ENCODE measurements at regions not wholly inside any gene's neighbourhood (a gene's known extent, or its start where the extent isn't known, plus 50 kb on each side); places are given as distances from the start of the nearest gene placed in this dataset.
"Not testable (repeated sequence)": the region's sequence is repeated elsewhere in the genome, so short reads cannot be mapped to it uniquely, and the experiment has no call there.

DNA sequence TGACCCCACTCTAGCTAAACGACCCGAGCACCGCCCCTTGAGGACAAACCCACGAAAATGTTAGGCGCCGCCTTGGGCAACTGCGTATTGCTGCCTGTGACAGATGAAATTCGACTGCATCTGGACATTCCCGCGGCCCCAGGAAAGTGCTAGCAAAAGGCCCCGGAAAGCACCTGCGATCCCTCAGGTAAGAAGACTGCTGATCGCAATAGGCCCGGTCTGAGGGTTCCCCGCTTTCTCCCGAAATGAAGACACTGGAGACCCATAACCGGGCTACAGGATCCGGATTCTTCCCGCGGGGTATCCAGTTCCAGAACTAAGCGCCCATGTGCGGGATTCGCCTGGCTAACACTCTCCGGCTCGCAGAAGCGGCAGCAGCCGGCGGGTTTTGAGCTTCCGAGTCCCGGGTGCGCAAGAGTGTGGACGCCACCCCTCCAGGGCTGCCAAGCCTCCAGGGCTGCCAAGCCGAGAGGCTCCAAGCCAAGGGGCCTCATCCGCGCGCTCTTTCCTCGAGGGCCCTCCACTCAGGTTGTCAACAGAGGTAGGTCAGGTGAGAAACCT is 157.9 kb upstream of the NBPF11 start:
- ATAC-seq (replicated peaks), result no peak
- H3K27me3 Mint-ChIP-seq, result peaks cover 63 to 96% of the 10 kb centered on the region in 2 donors

DNA sequence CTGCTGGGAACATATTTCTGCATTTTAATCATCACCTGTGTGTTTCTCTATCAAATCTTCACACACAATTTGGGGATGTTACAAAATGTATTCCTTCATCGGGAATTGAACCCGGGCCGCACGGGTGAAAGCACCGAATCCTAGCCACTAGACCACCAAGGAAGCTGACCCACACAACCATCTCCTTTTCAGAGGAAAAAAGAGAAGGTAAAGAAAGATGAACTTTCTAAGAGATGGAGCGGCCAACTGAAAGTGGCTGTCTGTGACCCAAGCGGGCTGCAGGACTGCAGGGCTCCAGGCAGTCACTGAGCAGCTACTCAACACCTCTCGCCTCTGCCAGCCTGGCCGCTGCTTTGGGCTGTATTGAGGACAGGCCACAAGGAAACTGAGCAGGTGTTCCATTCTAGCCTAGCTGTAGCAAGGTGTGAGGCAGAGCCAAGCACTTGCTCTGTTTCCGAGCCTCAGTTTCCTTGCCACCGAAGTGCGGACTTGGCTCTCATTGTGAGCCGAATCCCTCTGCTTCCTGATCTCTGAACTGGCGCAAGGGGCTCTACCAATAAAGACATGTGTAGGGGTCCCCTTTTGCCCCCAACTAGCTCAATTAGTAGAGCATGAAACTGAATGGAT is 156.9 kb upstream of the NBPF11 start:
- Mint-ChIP-seq H3K27ac (no peak overlapping the region), H3K4me3 (no peak overlapping the region), H3K27me3 (peaks cover 64 to 90% of the 10 kb centered on the region in 2 donors), H3K9me3 (peaks cover 0 to 15% of the 10 kb centered on the region in 2 donors), H3K4me1 (ENCODE audit: low read depth in 2 of 2) (peaks cover 2 to 5% of the 10 kb centered on the region in 2 donors), H3K36me3 (ENCODE audit: insufficient read depth) (no peaks in the 10 kb centered on the region)
- ATAC-seq (replicated peaks) (no peak), DNase-seq (no peak)

More for the DNA sequence above, 157.9 kb upstream of the NBPF11 start:
- H3K4me1 Mint-ChIP-seq (ENCODE audit: low read depth in 2 of 2), result peaks cover 0 to 3% of the 10 kb centered on the region in 2 donors
- H3K9me3 Mint-ChIP-seq, result peaks cover 0 to 15% of the 10 kb centered on the region in 2 donors
- H3K36me3 Mint-ChIP-seq (ENCODE audit: insufficient read depth), result no peaks in the 10 kb centered on the region
- H3K4me3 Mint-ChIP-seq, result no peak overlapping the region
- DNase-seq, result no peak
- H3K27ac Mint-ChIP-seq, result no peak overlapping the region

DNA sequence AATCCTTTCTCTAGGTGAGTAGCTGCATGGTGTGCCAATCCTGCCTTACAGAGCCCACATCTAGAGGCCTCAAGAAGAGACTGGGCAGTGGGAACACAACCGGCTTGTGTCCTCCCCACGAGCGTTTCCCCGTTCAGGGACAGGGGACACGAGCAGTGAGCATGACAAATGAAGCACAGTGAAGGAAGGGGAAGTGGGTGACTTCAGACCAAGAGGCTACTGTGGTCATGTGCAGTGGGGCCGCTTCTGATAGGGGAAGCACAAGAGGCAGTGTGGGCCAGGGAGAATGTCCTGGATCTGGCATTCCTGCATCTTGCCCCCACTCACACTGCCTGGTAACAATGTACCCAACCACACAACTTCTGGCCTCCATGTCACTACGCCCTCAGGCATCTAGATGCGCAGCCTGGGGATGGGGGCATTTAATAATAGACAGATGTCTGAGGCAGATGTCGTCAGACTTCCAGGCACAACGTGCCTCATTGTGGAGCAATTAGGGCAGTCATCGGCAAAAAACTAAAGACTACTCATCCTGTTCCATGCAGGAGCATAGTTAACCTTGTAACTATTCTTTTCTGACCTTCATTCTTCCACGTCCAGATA is 155.6 kb upstream of the NBPF11 start:
- Mint-ChIP-seq H3K27ac (no peak overlapping the region), H3K27me3 (peaks cover 63 to 77% of the 10 kb centered on the region in 2 donors)

DNA sequence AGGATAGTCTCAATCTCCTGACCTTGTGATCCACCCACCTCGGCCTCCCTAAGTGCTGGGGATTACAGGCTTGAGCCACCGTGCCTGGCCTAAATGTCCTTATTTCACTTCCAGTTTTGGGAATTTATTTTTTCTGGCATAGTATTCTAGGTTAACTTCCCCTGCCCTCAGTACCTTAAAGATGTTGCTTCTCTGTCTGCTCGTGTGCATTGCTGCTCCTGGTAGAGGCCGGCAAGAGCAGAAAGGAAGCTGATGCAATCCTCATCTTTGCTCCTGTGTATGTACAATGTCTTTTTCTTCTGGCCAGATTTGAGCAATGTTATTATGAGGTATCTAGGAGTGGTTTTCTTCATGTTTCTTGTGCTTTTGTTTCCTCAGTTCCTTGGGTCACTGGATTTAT is 152.9 kb upstream of the NBPF11 start:
- ATAC-seq (replicated peaks); H3K27ac Mint-ChIP-seq; H3K9me3 Mint-ChIP-seq; H3K4me3 Mint-ChIP-seq; DNase-seq: not testable (repeated sequence)
- H3K36me3 Mint-ChIP-seq (ENCODE audit: insufficient read depth), result peaks cover 14% of the 10 kb centered on the region
- peaks cover 9 to 13% of the 10 kb centered on the region in 2 donors for H3K4me1 Mint-ChIP-seq (ENCODE audit: low read depth in 2 of 2)
- peaks cover 41 to 50% of the 10 kb centered on the region in 2 donors for H3K27me3 Mint-ChIP-seq

More for the DNA sequence above, 155.6 kb upstream of the NBPF11 start:
- Mint-ChIP-seq H3K9me3 (peaks cover 0 to 15% of the 10 kb centered on the region in 2 donors), H3K4me3 (no peak overlapping the region), H3K36me3 (ENCODE audit: insufficient read depth) (peaks cover 11% of the 10 kb centered on the region), H3K4me1 (ENCODE audit: low read depth in 2 of 2) (peaks cover 9 to 13% of the 10 kb centered on the region in 2 donors)
- no peak for ATAC-seq (replicated peaks)
- DNase-seq, result no peak

DNA sequence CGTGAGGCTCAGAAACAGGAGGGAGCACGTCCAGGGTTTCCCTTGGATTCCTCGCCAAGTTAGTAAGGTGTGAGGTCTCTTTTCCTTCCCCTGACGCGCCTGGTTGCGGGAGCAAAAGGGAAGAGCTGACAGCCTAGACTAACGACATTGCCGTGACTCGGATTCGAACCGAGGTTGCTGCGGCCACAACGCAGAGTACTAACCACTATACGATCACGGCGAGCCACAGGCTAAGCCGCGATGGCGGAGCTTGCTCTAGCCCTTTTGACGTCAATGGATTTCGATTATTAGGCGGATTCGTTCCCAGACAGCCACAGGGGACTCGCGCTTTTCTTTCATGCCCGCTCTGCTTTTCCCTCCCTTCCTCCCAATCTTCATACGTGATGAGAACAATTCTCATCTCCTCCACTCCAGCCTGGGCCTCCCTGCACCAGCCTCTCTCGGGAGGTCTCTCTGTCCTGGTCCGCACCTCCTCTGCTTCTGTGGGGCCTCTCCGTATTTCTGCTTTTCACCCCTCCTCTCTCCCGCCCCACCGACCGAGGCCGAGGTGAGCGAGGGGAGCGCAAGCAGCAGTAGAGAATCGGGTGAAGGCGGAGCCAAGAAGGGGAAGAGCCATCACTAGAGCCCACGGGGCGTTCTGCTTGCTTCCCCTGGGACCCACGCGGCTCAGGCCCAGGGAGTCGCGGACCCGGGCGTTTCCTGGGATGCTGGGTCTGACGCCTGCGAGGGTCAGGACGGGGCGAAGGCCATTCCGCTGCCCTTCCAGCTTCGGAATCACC is 150.7 kb upstream of the NBPF11 start:
- Mint-ChIP-seq H3K36me3 (ENCODE audit: insufficient read depth) (peaks cover 14% of the 10 kb centered on the region), H3K27ac (peak overlapping the region in 1 of 2 donors; percentile 78), H3K27me3 (peaks cover 30 to 39% of the 10 kb centered on the region in 2 donors)

DNA sequence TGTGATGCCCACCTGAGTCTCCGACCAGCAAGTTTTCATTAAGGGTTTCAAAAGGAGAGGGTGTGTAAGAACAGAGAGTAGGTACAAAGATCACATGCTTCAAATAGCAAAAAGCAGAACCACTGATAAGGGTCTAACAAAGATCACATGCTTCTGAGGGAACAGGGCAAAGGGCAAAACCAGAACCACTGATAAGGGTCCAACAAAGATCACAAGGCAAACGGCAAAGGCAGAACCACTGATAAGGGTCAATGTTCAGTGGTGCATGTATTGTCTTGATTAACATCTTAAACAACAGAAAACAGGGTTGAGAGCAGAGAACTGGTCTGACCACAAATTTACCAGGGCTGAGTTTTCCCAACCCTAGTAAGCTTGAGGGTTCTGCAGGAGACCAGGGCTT is 145.8 kb upstream of the NBPF11 start:
- H3K9me3 Mint-ChIP-seq; ATAC-seq (replicated peaks); H3K4me1 Mint-ChIP-seq (ENCODE audit: low read depth in 2 of 2); H3K4me3 Mint-ChIP-seq; H3K27ac Mint-ChIP-seq; H3K36me3 Mint-ChIP-seq (ENCODE audit: insufficient read depth); DNase-seq: not testable (repeated sequence)
- H3K27me3 Mint-ChIP-seq, result peaks cover 23 to 33% of the 10 kb centered on the region in 2 donors

More for the DNA sequence above, 150.7 kb upstream of the NBPF11 start:
- Mint-ChIP-seq H3K4me3 (peak overlapping the region; percentile 69 to 73), H3K4me1 (ENCODE audit: low read depth in 2 of 2) (peaks cover 9 to 13% of the 10 kb centered on the region in 2 donors)
- not testable (repeated sequence) for H3K9me3 Mint-ChIP-seq
- peak; percentile 45 to 53 (median 52) for DNase-seq
- peak; percentile 90 for ATAC-seq (replicated peaks)

DNA sequence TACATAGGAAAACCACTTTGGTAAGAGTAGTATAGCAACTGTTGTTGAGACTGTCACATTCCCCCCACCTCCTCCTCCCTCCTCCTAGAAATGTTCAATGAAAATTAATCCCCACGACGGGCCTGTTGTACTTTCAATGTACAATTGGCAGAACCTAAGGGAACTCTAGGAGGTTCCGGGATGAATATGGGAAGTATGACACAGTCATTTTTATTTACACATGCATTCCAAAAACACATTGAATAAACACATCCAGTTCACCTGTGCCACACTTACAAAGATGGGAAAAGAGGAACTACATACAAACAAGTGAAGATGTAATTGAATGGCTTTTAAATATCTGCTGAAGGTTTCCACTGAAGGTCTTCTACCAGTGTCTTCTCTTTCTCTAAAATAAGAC is 144.4 kb upstream of the NBPF11 start:
- peaks cover 29 to 39% of the 10 kb centered on the region in 2 donors for H3K27me3 Mint-ChIP-seq
- no peaks in the 10 kb centered on the region for H3K9me3 Mint-ChIP-seq
- ATAC-seq (replicated peaks) (no peak), DNase-seq (no peak)
- H3K4me1 Mint-ChIP-seq (ENCODE audit: low read depth in 2 of 2), result no peaks in the 10 kb centered on the region
- H3K4me3 Mint-ChIP-seq, result no peak overlapping the region
- no peaks in the 10 kb centered on the region for H3K36me3 Mint-ChIP-seq (ENCODE audit: insufficient read depth)
- no peak overlapping the region for H3K27ac Mint-ChIP-seq

DNA sequence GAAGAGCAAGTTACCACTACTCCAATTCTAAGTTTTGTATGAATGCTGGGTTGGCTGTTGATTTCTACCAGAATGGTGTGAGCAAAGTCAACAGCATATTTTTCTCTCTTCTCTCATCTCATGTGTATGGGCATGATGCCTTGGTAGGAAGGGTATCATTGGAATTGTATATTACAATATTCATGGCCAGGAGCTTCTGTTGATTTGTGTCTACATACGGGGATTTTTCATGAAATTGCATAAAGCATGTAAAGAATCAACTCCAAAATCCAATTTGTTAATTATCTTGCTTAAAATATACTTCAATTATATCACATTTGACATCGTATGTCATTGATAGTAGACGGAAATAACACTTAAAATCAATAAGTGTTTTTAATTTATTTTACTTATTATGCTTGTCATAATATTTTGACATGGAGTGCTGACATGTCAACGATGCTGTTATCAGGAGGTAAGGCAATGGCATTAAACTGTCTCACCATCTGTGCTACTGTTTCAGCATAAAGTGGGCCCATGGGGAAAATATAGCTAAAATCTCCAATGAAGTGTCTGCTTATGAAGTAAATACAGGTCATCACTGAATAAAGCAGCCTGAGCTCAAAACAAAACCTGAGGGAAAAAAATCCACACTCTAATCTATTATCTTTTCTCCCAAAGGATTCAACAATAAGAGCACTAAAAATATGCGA is 142.2 kb upstream of the NBPF11 start:
- no peak overlapping the region for H3K4me3 Mint-ChIP-seq
- no peaks in the 10 kb centered on the region for H3K36me3 Mint-ChIP-seq (ENCODE audit: insufficient read depth)
- H3K4me1 Mint-ChIP-seq (ENCODE audit: low read depth in 2 of 2), result no peaks in the 10 kb centered on the region
- ATAC-seq (replicated peaks), result no peak
- DNase-seq, result no peak
- peaks cover 25 to 39% of the 10 kb centered on the region in 2 donors for H3K27me3 Mint-ChIP-seq
- no peaks in the 10 kb centered on the region for H3K9me3 Mint-ChIP-seq
- no peak overlapping the region for H3K27ac Mint-ChIP-seq

DNA sequence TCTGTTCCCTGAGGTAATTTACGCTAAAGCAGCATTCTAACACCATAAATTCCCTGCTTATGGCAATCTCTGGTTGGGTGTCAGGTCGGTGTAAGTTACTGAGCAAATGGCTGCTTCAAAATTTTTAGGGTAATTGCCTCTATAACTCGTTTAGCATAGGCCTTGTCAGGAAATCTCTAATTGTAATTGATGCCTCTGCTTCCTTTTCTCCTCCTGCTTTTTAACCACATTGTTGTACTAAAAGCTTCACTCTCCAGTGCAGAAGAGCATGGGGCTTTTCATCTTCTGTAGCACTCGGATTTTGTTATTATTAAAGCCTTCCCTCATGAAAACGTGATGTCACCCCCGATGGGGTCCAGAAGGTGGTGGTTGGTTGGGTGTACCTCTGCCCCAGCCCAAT is 141.6 kb upstream of the NBPF11 start:
- H3K27me3 Mint-ChIP-seq, result peaks cover 25 to 39% of the 10 kb centered on the region in 2 donors
- ATAC-seq (replicated peaks) (no peak), DNase-seq (no peak)
- H3K9me3 Mint-ChIP-seq, result no peaks in the 10 kb centered on the region
- no peak overlapping the region for H3K27ac Mint-ChIP-seq
- H3K36me3 Mint-ChIP-seq (ENCODE audit: insufficient read depth), result no peaks in the 10 kb centered on the region
- H3K4me1 Mint-ChIP-seq (ENCODE audit: low read depth in 2 of 2), result no peaks in the 10 kb centered on the region
- no peak overlapping the region for H3K4me3 Mint-ChIP-seq

DNA sequence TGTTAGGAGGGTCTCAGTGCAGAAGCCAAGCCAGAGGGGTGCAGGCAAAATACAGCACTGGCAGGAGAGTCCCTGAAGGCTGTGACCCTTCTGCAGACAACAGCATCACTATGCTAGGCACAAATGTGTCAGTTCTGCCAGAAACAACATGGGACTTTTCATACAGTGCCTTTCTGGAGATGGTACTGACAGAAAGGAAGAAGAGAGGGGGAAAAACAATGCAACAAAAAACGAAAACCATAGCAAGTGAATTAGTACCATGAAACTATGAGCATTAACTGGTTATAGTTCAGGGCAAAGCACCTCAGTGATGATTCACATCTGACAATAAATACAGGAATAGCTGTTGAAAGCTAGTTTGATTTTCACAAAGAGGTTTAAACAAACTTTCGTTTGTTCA is 140.8 kb upstream of the NBPF11 start:
- Mint-ChIP-seq H3K36me3 (ENCODE audit: insufficient read depth) (no peaks in the 10 kb centered on the region), H3K4me1 (ENCODE audit: low read depth in 2 of 2) (no peaks in the 10 kb centered on the region), H3K9me3 (no peaks in the 10 kb centered on the region), H3K4me3 (no peak overlapping the region), H3K27ac (peak overlapping the region in 1 of 2 donors; percentile 47), H3K27me3 (peaks cover 27 to 44% of the 10 kb centered on the region in 2 donors)
- ATAC-seq (replicated peaks), result no peak
- DNase-seq, result no peak

DNA sequence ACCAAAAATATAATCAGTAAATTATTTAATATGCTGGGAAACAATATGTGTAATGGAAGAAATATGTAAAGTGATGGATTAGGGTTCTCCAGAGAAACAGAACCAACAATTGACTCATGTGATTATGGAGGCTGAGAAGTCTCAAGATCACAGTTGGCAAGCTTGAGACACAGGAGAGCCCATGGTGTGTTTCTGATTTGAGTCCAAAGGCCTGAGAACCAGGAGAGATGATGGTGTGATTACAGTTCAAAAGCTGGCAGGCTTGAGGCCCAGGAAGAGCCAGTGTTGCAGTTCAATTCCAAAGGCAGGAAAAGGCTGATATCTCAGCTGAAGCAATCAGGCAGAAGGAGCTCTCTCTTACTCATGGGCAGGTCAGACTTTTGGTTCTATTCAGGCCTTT is 138.8 kb upstream of the NBPF11 start:
- DNase-seq (no peak), ATAC-seq (replicated peaks) (no peak)
- H3K27ac Mint-ChIP-seq, result no peak overlapping the region
- no peak overlapping the region for H3K4me3 Mint-ChIP-seq
- no peaks in the 10 kb centered on the region for H3K9me3 Mint-ChIP-seq
- H3K36me3 Mint-ChIP-seq (ENCODE audit: insufficient read depth), result no peaks in the 10 kb centered on the region
- no peaks in the 10 kb centered on the region for H3K4me1 Mint-ChIP-seq (ENCODE audit: low read depth in 2 of 2)
- peaks cover 23 to 48% of the 10 kb centered on the region in 2 donors for H3K27me3 Mint-ChIP-seq

DNA sequence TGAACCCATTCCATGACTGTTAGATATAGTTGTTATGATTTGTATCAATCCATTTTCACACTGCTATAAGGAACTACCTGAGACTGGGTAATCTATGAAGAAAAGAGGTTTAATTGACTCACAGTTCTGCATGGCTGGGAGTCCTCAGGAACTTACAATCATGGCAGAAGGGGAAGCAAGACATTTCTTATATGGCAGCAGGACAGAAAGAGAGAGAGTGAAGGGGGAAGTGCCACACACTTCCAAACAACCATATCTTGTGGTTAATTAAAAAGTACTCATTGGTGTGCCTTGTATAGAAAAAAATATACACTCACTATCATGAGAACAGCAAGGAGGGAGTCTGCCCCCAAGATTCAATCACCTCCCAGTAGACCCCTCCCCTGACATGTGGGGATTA is 137.6 kb upstream of the NBPF11 start:
- Mint-ChIP-seq H3K4me3 (no peak overlapping the region), H3K9me3 (no peaks in the 10 kb centered on the region), H3K36me3 (ENCODE audit: insufficient read depth) (no peaks in the 10 kb centered on the region), H3K27me3 (peaks cover 16 to 37% of the 10 kb centered on the region in 2 donors), H3K4me1 (ENCODE audit: low read depth in 2 of 2) (no peaks in the 10 kb centered on the region), H3K27ac (no peak overlapping the region)
- no peak for DNase-seq
- ATAC-seq (replicated peaks), result no peak

DNA sequence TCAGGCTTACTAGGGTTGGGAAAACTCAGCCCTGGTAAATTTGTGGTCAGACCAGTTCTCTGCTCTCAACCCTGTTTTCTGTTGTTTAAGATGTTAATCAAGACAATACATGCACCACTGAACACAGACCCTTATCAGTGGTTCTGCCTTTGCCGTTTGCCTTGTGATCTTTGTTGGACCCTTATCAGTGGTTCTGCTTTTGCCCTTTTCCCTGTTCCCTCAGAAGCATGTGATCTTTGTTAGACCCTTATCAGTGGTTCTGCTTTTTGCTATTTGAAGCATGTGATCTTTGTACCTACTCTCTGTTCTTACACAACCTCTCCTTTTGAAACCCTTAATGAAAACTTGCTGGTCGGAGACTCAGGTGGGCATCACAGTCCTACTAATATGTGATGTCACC is 133.9 kb upstream of the NBPF11 start:
- peaks cover 10 to 27% of the 10 kb centered on the region in 2 donors for H3K27me3 Mint-ChIP-seq
- not testable (repeated sequence) for H3K4me1 Mint-ChIP-seq (ENCODE audit: low read depth in 2 of 2); H3K27ac Mint-ChIP-seq; H3K36me3 Mint-ChIP-seq (ENCODE audit: insufficient read depth); ATAC-seq (replicated peaks); DNase-seq; H3K9me3 Mint-ChIP-seq; H3K4me3 Mint-ChIP-seq
